GM18520 (cell line): ENCODE measurements at regions not wholly inside any gene's neighbourhood (a gene's known extent, or its start where the extent isn't known, plus 50 kb on each side); places are given as distances from the start of the nearest gene placed in this dataset.

Experiments
- ATAC-seq: cut with Tn5 transposase; IDR thresholded peaks from one replicate; pipeline ENCODE4 v1.9.1; 2021; ENCODE audit not compliant: unreplicated experiment

DNA sequence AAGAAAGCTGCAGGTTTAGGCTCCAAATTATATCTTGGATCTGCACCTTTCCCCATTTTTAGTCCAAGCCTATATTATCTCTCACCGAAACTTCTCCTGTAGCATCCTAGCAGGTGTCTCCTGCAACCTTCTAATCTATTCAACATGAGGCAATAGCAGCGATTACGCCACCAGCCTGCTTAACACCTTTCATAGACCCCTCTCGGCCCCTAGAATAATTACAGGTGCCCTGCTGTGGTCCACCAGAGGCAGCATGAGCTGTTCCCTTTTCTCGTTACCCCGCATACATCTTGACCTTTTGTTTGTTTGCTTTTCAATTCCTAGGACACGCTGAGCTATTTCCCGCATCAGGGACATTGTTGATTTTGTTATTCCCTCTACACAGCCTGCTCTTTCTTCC lies 361.9 kb downstream of the CYRIA start:
- ATAC-seq, result no peak

DNA sequence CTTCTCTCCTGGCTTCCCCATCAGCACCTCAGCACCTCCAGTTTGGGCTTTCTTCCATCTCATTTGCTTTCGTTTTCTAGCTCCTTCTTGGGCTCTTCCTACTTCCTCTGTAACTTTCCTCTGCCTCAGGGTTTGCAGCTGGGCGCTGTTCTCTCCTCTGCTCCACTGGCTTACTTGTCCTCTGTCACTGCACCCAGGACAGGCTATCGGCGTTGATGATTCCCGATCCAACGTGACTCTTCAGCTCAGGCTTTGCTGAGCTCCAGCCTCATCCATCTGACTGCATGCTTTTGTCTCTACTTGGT lies 362.4 kb downstream of the CYRIA start:
- no peak for ATAC-seq

DNA sequence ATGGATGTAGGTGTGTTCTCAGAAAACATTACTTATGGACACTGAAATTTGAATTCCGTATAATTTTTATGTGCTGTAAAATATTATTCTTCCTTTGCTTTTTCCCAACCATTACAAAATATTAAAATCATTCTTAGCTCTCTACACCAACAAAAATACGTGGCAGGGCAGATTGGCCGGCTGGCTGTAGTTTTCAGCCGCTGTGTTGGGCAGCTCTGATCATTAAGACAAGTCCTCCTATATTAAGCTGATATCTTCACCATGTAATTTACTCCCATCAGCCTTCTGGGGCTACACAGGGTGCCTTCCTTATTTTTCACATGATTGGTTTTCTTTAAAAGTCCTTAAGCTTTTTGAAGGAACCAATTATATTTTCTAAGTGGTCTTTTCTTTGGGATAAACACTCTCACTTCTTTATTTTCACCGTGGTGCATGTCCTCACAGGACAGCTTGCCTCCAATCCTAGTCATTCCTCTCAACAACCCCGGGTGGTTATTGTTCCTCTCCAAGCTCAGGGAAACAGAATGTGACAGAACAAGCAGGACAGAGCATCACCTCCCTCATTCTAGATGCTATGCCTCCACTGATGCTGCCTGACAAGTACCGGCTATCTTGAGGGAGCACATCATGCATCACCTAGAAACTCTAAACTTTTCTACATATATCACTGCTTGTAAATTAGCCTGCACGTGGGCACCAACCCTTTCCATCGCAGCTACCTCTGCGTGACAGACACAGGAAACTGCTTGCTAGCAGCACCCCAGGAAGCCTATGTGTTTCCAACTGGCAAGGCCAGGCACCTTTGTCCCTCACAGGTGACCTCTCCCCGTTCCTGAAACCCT lies 362.3 kb downstream of the MYCN start:
- no peak for ATAC-seq

DNA sequence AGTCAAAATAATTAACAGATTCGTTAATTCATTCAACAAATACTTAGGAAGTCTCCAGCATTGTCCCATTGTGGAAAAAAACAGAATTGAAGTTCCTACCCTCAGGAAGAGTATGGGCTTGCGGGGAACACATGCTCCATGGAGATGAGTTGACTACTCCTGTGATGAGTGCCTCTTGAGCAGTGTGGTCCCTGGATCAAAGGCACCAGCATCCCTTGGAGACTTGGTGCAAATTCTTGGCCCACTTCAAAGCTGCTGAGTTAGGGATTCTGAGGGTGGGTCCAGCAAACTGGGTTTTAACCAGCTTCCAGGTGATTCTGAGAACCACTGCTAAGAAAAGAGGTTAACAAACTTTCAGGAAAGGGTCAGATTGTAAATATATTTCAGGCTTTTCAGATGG lies 361.6 kb downstream of the MYCN start:
- ATAC-seq, result no peak

DNA sequence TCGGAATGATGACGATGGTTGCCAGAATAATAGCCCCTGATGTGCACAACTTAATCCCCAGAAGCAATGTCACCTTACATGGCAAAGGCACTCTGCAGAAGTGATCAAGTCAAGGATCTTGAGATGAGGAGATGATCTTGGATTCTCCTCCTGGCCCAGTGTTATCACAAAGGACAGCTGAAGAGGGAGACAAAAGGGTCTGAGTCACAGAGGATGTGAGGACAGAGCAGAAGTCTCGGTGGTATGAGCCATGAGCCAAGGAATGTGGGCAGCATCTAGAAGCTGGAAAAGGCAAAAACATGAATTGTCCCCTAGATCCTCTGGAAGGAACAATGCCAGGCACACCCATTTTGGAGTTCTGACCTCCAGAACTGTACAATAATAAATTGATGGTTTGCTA lies 358.5 kb downstream of the MYCN start:
- ATAC-seq, result no peak

DNA sequence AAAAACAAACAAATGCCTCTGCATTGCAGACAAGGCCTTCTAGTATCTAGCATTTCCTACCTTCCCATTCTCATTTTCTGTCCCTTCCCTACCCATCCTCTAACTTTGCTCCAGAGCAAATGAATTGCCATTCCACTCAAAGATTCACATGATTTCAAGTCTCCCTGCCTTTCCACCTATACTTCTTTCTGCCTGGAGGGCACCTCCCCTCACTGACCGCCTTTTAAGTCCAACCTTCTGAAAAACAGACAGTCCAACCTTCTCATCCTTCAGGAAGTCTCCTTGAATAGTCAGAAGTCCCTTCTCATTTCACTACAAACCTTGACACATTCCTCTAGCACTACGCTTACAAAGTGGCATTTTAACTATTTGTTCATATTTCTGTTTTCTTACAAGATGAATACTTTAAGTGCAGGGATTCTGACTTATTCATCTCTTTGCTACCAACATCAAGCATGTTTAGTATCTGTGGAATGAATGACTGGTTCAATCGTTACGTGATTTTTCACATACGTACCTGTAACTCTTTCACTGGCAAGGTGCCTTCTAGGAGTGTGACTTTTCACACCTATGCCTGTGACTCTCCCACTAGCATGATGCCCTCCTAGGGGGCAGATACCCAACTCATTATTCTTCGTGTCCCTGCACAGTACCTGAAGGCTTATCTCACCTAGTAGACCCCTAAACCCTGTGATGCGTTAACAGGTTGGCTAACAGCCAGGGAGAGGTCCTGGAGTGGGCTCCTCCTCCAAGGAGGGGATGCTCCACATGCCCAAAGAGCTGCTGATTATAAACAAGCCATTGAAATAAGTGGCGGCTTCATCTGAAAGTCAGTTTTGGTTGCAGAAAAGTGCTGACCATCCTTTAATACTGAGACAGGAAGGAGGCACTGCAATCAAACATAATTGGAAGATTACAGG lies 356.2 kb downstream of the MYCN start:
- no peak for ATAC-seq

DNA sequence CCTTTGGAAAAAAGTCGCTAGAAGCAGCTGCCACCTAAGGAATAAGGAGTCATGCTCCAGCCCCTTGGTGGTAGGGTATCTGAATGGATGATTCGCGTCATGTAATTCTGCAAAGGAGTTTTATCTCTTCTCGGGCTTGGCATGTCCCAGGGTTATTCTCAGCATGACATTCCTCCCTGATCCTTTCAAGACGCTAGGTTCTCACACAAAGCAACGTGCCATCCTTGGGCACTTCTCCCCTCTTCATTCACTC lies 355.6 kb downstream of the MYCN start:
- ATAC-seq, result no peak

DNA sequence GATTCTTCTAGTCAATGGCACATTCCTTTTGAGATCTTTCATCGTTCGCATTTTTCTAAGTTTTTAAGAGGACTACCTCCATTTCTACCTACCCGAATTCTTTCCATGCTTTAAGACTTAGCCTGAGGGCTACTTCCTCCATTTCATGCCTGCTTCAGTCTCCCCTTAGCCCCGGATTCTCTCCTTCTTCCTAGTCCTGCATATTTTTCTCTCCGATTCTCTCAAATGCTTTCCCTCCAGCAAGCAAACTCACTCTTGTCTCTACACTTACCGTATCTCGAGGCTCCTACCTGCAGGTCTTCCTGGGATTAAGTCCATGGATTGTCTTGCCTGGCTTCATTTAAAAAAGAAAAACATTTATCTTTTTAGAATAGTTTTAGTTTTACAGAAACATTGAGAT lies 354.4 kb downstream of the MYCN start:
- ATAC-seq, result no peak

DNA sequence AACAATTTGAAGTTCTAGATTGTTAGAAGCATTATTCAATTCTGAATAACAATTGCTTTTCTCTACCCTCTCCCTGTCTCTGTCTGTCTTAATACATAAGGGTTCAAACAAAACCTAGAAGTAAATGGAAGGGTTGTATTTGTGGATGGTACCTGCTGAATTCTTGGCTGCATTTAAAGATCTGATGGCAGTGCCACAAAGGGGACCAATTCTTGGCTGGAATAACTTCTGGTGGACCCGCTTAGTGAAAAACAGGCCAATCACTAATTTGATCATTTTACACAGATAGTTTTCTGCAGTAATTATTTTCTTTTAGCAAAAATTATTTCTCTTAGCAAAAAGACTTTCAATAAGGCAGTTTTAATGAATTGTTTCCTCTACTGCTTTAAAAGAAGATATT lies 353.5 kb downstream of the MYCN start:
- ATAC-seq, result no peak

DNA sequence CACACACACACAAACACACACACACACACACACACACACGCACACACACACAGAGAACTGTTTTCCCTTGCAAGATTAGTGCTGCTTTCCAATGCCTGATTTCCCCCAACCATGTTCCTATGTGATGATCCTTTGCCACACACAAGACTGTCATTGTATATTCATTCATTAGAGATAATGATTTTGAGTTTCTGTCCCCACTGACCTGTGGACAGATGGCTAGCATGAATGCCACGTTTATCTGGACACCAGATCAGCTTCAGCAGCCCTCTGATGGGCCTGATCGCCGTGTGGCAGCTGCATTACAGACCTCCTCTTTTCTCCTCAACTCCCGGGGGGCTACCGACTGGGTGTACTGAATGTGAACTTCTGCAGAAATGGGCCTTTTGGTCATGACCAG lies 353.0 kb downstream of the MYCN start:
- ATAC-seq, result no peak

DNA sequence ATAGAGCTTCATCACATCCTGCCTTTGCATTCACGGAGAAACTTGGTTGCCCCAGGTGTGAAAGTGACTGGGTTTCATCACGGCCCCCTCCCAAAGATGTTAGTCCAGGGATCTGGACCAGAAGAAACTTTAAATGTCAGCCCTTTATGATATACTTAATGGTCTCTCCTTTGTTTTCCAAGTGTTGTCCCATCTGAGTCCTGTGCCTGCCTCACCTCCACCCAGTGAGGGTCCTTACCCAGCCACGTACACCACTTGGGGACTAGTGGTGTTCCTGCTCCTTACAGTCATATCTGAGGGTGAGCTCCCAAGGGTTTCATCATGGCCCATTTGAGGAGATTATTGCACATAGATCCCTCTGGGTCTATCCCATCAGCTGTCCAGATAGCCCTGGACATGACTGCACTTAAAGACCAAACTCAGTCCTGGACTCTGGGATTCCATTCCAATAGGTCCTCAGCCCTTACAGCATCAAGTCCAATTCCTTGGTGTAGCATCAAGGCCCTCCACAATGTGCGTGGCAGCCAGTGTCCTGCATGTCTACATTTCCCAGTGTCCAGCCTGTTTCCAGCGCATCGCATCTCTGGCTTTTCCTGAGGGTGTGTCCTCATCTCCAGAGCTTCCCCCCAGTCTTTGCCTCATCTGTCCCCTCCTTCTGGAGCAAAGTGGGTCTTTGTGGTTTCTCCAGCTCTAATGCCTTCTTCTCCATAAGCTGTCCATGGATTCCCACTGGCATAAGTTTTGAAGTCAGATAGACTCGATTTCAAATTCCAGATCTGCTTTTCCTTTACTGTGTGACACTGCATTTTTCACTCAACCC lies 351.6 kb downstream of the MYCN start:
- no peak for ATAC-seq

DNA sequence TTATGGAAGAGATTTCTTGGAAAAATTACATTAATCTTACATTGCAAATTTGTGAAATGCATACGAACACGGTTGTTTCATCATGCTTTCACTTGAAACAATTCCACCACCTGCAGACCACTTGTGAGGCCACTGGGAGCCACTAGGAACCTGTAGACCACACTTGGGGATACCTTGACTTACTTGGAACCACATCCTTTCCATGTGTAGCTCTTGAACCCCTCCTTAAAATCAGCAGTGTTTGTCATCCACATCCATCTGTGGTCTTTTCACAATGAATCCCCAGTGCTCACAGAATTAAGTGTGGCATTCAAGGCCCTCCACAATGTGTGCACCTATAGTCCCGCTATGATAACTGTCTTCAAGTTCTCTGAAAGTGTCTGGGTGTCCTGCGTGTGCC lies 350.9 kb downstream of the MYCN start:
- no peak for ATAC-seq

DNA sequence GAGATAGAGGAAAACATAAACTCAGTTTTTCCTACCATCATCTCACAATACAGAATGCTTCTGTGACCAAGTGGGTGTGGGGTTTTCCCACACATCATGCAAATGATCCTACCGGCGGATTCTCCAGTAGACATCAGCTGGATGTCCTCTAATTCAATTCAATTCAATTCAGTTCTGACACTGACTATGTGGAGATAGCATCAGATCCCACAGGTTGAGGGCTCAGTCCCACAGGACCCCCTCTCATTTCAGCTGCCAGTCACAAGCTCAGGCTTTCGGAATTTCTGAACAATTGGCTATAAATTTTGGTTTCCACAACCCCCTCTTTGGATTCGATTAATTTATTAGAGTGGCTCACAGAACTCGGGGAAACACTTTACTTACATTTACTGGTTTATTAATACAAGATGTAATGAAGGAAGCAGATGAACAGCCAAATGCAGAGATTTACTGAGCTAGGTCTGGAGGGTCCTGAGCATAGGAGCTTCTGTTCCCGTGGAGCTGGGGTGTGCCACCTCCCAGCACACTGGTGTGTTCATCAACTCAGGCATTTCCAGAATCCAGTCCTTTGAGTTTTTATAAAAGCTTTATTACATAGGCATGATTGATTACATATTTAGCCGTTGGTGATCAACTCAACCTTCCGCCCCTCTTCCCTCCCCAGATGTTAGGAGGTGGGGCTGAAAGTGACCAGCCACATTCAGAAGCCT lies 350.1 kb downstream of the MYCN start:
- ATAC-seq, result no peak

DNA sequence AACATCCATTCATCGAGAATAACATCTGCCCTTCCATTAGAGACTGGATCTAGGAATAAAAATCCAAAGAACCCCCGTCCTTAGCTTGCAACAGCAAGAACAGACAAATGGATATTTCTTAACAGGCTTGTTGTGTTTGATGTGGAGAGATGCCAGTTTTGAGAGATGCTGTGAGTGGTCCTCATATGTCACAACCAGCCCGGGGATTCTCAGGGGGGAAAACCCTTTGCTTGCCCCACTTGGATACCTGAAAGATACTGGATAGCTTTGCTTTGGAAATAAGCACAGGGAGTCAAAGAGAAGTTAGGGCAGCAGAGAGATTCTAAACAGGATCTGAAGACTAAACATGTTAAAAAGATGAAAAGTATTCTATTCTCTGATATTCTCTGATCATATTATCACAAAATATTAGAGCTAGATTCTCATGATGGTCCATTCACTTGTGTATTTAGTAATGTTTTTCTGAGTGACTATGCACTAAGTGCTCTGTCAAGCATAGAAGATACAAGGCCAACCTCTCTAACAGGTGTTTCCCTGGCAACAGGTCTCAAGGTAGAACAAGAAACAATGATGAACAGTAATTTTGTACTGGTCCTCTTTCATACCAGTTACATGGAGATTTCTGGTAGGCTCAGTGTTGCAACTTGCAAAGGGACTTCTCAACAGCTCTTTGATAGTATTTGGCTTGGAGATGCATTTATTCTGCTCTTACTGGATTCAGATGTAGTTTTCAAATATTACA lies 348.2 kb downstream of the MYCN start:
- ATAC-seq, result no peak

DNA sequence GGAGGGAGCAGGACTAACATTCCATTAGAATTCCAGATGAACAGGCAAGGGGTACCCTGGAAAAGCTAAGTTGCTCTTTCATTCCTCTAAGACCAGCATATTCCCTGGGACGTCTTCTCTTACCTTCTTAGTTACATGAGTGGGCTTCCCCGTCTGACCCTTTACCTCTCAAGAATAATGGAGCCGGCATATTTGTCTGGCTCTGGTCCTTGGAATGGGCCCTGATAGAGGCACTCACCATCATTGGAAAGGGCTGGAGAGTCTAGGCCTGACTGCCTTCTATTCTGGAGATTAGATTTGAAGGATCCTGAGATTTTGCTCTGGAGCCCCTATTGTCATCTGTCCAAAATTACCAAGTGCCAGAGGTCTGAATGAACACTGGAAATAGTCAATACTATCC lies 347.5 kb downstream of the MYCN start:
- no peak for ATAC-seq

DNA sequence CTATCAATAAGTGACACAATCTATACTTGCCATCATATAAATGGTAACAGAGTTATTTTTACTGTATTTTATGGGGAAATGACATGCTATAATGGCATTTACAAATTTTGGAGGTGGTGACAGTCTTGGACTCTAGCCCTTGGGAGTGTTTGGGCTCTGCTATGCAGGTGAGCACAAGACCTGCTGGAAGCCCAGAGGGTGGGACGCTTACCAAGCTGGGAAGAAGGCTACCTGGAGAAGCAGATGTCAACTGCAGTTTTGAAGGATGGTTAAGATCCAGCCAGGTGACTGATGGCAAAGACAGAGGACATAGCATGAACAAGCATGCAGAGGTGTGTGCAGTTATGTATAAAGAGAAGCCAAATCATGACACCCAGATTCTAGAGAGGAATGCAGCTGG lies 346.9 kb downstream of the MYCN start:
- ATAC-seq, result no peak

DNA sequence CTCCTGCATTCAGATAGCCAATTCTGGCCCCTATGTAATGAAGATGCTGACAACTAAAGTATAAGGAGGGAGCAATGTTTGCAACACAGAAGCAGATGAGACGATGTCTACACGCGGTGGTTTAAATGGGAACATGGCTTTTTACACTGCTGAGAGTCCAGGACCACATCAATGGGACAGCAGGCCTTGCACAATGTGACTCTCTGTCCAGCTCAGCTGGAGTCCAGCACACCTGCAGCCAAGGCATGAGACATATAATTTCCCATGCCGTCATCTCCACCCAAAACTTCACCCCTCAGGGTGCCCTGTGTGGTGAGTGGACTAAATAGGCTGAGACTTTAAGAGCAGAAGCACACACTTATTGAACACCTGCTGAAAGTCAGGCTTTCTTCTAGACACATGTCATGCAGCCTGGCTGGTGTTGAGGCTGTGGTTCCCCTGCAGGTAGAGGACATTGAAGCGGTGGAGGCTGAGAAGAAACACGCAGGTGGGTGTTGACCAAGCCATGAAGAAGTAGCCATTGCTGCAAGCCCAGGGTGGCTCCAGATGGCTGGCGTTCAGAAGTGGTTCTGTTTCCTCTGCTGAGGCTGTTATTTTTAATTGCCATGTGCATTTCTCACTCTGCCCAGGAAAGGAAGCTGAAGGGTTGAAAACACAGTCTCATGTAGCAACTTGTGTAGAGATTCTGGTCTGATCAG lies 345.6 kb downstream of the MYCN start:
- ATAC-seq, result no peak

DNA sequence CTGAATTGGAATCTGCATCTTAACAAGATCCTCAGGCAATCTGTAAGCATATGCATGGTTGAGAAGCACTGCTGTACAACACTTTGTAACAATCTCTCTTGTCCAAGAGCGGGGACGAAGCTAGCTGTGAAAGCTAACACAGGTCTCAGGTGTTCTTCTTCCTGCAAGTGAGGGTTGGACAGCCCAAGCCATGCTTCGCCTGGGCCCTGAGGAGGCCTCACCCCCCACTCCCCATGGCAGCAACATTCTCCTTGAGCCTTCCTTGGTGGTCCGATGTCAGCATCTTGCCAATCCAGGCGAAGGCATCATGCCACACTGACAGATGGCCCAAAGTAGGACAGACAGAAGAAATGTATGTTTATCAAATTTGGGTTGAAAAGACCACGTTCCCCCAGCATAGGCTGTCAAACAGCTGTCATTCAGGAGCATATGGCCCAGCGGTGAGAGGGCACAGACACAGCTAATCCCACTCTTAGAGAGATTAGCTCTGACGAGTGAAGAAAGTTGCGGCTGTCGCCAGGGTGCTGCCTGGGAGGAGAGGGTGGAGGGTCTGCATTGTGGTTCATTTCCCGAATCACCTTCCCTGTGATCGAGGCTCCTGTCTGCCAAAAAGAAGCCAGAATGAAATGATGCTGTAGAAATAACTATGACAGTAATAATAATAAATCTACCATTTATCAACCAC lies 344.7 kb downstream of the MYCN start:
- no peak for ATAC-seq

DNA sequence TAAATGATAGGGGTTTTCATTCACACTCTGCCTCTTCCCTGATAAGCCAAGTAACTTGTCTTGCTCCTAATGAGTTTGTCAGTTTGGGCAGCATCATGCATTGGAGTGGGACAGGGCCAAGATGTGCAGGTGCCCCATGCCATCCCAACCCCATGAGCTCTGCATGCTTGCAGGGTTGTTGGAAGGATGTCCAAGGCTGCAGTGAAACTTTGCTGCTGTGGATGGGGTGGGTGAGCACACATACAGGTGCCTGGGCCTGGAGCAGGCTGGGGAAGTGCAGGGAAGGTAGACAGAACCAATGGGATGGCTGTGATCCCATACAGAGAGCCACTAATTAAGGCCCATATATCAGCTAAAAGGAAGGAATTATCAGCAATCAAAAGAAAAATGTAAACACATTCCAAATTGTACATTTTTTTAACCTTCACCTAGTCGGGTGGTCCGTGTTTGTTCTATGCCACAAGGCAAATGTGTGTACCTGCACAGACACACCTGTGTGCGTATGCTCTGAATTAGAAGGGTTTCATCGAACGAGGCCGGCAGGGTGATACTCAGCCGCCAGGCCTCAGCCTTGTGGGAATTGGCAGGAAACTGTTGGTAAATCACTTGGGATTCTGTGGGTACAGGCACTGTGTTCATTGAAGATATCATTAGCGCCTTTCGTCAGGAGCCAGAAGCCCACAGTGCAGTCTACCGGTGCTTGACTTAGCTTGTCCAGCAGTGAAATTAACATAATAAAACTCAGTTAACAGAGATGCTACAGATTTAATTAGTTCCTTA lies 342.9 kb downstream of the MYCN start:
- no peak for ATAC-seq
